K562 (cell line): ENCODE measurements at regions not wholly inside any gene's neighbourhood (a gene's known extent, or its start where the extent isn't known, plus 50 kb on each side); places are given as distances from the start of the nearest gene placed in this dataset.

ENCODE experiments used
- HMBOX1 ChIP-seq: sonication (generic); IDR thresholded peaks from 2 replicates; pipeline ENCODE4 v1.6.1; 2016
- MAFK ChIP-seq: IDR thresholded peaks from 2 replicates; pipeline ENCODE4 v1.6.1; 2011; ENCODE audit warnings: low read length, improper control_type of control experiment
- TF ChIP-seq, protein P1 (sequence below), 2 experiments: fragments of 450-650 bp; formaldehyde crosslinking in 1 of 2; IDR thresholded peaks; 2 replicates each; pipeline versions ENCODE4 v1.4.0 to v1.6.1; 2014 to 2020; ENCODE audit warnings: mild to moderate bottlenecking in 2 of 2, borderline replicate concordance in 1 of 2, low read depth in 1 of 2

DNA sequence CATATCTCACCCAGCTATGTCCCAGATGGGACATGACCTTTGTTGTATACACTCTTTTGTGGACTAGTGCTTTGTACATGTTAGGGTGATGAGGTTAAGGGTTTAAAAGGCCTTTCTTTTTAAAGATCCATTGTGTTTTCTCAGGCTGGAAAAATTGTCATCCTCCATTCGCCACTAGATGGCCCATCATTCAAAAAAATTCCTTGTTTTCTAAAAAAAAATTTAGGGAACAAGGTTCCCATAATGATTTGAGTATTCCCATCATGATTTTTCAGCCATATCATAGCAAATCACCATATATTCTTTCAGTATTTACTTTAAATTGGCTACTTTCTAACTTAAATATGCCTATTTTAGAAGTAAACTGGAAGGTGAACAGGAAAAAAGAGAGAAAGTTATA, 91.9 kb upstream of the TMEM164 start (continued):
- TF ChIP-seq, protein P1, sequence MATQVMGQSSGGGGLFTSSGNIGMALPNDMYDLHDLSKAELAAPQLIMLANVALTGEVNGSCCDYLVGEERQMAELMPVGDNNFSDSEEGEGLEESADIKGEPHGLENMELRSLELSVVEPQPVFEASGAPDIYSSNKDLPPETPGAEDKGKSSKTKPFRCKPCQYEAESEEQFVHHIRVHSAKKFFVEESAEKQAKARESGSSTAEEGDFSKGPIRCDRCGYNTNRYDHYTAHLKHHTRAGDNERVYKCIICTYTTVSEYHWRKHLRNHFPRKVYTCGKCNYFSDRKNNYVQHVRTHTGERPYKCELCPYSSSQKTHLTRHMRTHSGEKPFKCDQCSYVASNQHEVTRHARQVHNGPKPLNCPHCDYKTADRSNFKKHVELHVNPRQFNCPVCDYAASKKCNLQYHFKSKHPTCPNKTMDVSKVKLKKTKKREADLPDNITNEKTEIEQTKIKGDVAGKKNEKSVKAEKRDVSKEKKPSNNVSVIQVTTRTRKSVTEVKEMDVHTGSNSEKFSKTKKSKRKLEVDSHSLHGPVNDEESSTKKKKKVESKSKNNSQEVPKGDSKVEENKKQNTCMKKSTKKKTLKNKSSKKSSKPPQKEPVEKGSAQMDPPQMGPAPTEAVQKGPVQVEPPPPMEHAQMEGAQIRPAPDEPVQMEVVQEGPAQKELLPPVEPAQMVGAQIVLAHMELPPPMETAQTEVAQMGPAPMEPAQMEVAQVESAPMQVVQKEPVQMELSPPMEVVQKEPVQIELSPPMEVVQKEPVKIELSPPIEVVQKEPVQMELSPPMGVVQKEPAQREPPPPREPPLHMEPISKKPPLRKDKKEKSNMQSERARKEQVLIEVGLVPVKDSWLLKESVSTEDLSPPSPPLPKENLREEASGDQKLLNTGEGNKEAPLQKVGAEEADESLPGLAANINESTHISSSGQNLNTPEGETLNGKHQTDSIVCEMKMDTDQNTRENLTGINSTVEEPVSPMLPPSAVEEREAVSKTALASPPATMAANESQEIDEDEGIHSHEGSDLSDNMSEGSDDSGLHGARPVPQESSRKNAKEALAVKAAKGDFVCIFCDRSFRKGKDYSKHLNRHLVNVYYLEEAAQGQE (IDR thresholded peaks at IDR 0.05; ENCODE audit: borderline replicate concordance): peak; percentile 57; the same call in 1 of the 2 replicates
- TF ChIP-seq, protein P1 (CRISPR knock-in tag; IDR thresholded peaks at IDR 0.05; ENCODE audit: low read depth): no peak
- TF ChIP-seq HMBOX1: no peak
- no peak for TF ChIP-seq MAFK
